ENCODE measurements at regions not wholly inside any gene's neighbourhood (a gene's known extent, or its start where the extent isn't known, plus 50 kb on each side); places are given as distances from the start of the nearest gene placed in this dataset.

- TF ChIP-seq POLR2AphosphoS5 (IDR thresholded peaks at IDR 0.05; ENCODE audit: low read depth), result no peak
- no peak for TF ChIP-seq CTCF (IDR thresholded peaks at IDR 0.05; ENCODE audit: insufficient read depth, low read length)
These were observed 125.6 kb upstream of the TMEM106B start for GRCh38 chr7:12085516-12085915.
